K562 (cell line): ENCODE measurements at regions not wholly inside any gene's neighbourhood (a gene's known extent, or its start where the extent isn't known, plus 50 kb on each side); places are given as distances from the start of the nearest gene placed in this dataset.

Experiments used
- ATAC-seq: fragments of 200-7000 bp; cut with Tn5 transposase; 3 replicates; pipeline ENCODE4 v1.9.1; 2020; ENCODE audit warnings: moderate library complexity
- BruUV-seq: library from RNA; stranded (reverse); fragments of 400-500 nt; replicated peaks from 2 replicates; lab custom pipeline; 2021; lab: Mats Ljungman, UMichigan
- CTCF ChIA-PET: fragments of 300-600 bp; formaldehyde crosslinking; extraction: SDS; loops from one replicate; lab custom pipeline; 2021; ENCODE audit warnings: low intra/inter-chr PET ratio; lab: Yijun Ruan, JAX
- POLR2A ChIA-PET: fragments of 300-600, 350-650 bp; sonication (Branson Sonifier 250); formaldehyde crosslinking; extraction: SDS; loops from one replicate; lab custom pipeline; 2021; ENCODE audit warnings: antibody characterized with exemption, inconsistent platforms; lab: Yijun Ruan, JAX
- DNase-seq, 4 experiments: peaks; one replicate each; pipeline versions ENCODE4 v3.0.0 to v3.0.0-alpha.2; 2011 to 2018; ENCODE audit warnings: low spot score in 3 of 4, mixed read lengths in 3 of 4; ENCODE audit errors: extremely low read depth in 1 of 4
- FAIRE-seq: peaks from 2 replicates; lab custom pipeline; 2011; peaks lifted over from hg19 to GRCh38; lab: Jason Lieb, UNC
- H2AFZ ChIP-seq: 2 replicates; pipeline ENCODE4 v1.6.0; 2011; ENCODE audit warnings: low read depth, low read length, control low read depth, inconsistent platforms
- H3K27ac ChIP-seq: fragments of 200-600 bp; 3 replicates; pipeline ENCODE4 v1.8.0; 2011; ENCODE audit warnings: low read depth, mild to moderate bottlenecking, control low read depth, inconsistent platforms, low read length, moderate library complexity, mixed read lengths; ENCODE audit errors: extremely low read depth
- H3K27me3 ChIP-seq, 2 experiments: fragments of 300-600 bp in 1 of 2; 2 replicates in 1 of 2; 3 replicates in 1 of 2; pipeline versions ENCODE4 v1.6.0 to v1.8.0; 2011; ENCODE audit warnings: inconsistent platforms in 2 of 2, low read length in 2 of 2, mild to moderate bottlenecking in 1 of 2, mixed read lengths in 1 of 2, moderate library complexity in 1 of 2; ENCODE audit not compliant: control insufficient read depth in 2 of 2, insufficient read depth in 2 of 2
- H3K36me3 ChIP-seq: fragments of 300-600 bp; 3 replicates; pipeline ENCODE4 v1.8.0; 2011; ENCODE audit warnings: mild to moderate bottlenecking, low read length, inconsistent platforms; ENCODE audit not compliant: control insufficient read depth, insufficient read depth
- H3K4me1 ChIP-seq, 2 experiments: fragments of 200-600 bp in 1 of 2; replicated peaks in 1 of 2; 2 replicates in 1 of 2; 3 replicates in 1 of 2; pipeline versions ENCODE4 v1.5.1 to v1.8.0; 2011; ENCODE audit warnings: inconsistent platforms in 2 of 2, low read length in 2 of 2, mild to moderate bottlenecking in 1 of 2, mixed read lengths in 1 of 2, moderate library complexity in 1 of 2; ENCODE audit not compliant: control insufficient read depth in 2 of 2, insufficient read depth in 2 of 2
- H3K4me2 ChIP-seq: 2 replicates; pipeline ENCODE4 v1.6.1; 2011; ENCODE audit warnings: low read length, control low read depth, inconsistent platforms, mixed read lengths; ENCODE audit not compliant: insufficient read depth
- H3K4me3 ChIP-seq: fragments of 200-600 bp; sonication (generic), shearing (Covaris generic); 2 replicates; pipeline ENCODE4 v1.5.1; 2016; ENCODE audit warnings: control low read depth, inconsistent platforms
- H3K79me2 ChIP-seq: fragments of 200-600 bp; 3 replicates; pipeline ENCODE4 v1.8.0; 2011; ENCODE audit warnings: low read length, inconsistent platforms; ENCODE audit not compliant: control insufficient read depth, insufficient read depth
- H3K9ac ChIP-seq, 2 experiments: 2 replicates each; pipeline versions ENCODE4 v1.6.0 to v1.6.1; 2011; ENCODE audit warnings: low read depth in 2 of 2, low read length in 2 of 2, control low read depth in 1 of 2, inconsistent platforms in 1 of 2, mild to moderate bottlenecking in 1 of 2, mixed read lengths in 1 of 2; ENCODE audit not compliant: insufficient read depth in 1 of 2
- H3K9me1 ChIP-seq: one replicate; pipeline ENCODE4 v1.6.0; 2011; ENCODE audit warnings: inconsistent platforms, mild to moderate bottlenecking, low read length, moderate library complexity; ENCODE audit not compliant: control insufficient read depth, insufficient read depth
- H3K9me3 ChIP-seq: replicated peaks from 2 replicates; pipeline ENCODE4 v1.5.1; 2011; ENCODE audit warnings: low read depth, low read length, inconsistent platforms; ENCODE audit not compliant: control insufficient read depth, insufficient read depth
- H4K20me1 ChIP-seq: replicated peaks from 2 replicates; pipeline ENCODE4 v1.6.1; 2011; ENCODE audit warnings: low read length, inconsistent platforms, mixed read lengths; ENCODE audit not compliant: control insufficient read depth, insufficient read depth
- HDAC6 ChIP-seq: IDR thresholded peaks from 2 replicates; pipeline ENCODE4 v1.6.1; 2012; ENCODE audit warnings: low read depth, mild to moderate bottlenecking, control low read depth, inconsistent platforms, low read length, moderate library complexity
- MEF2A ChIP-seq: IDR thresholded peaks from 2 replicates; pipeline ENCODE4 v1.6.1; 2011; ENCODE audit warnings: low read depth, mild to moderate bottlenecking, low read length, moderate library complexity; ENCODE audit not compliant: control insufficient read depth
- MTA2 ChIP-seq: fragments of 450-650 bp; IDR thresholded peaks from 2 replicates; pipeline ENCODE4 v1.6.1; 2016; ENCODE audit warnings: low read depth
- NR2C1 ChIP-seq, 2 experiments: fragments of 450-650 bp; IDR thresholded peaks; 2 replicates each; pipeline ENCODE4 v1.6.1; 2017; ENCODE audit warnings: mild to moderate bottlenecking in 2 of 2, antibody characterized with exemption in 1 of 2, inconsistent platforms in 1 of 2, missing compliant biosample characterization in 1 of 2, missing genetic modification characterization in 1 of 2
- ZEB2 ChIP-seq: fragments of 450-650 bp; IDR thresholded peaks from 2 replicates; pipeline ENCODE4 v1.6.1; 2016
- ZNF239 ChIP-seq: fragments of 250-450 bp; sonication (Bioruptor Pico); IDR thresholded peaks from 2 replicates; pipeline ENCODE4 v1.4.0; 2020; ENCODE audit warnings: mild to moderate bottlenecking
- ZNF668 ChIP-seq: fragments of 250-450 bp; sonication (Bioruptor Pico); IDR thresholded peaks from 2 replicates; pipeline ENCODE4 v1.8.0; 2022; ENCODE audit warnings: mild to moderate bottlenecking, inconsistent platforms
- ZSCAN32 ChIP-seq: fragments of 450-650 bp; formaldehyde crosslinking; IDR thresholded peaks from 2 replicates; pipeline ENCODE4 v1.4.0; 2020; ENCODE audit warnings: mild to moderate bottlenecking, moderate library complexity
- WGBS: fragments of 100-300 bp; shearing (Covaris generic); methylation state at CpG from one replicate; pipeline ENCODE4 v1.1.6; 2016; ENCODE audit warnings: low coverage, mixed read lengths; ENCODE audit not compliant: insufficient coverage; ENCODE audit errors: missing lambda C conversion rate; 5-methylcytosine and 5-hydroxymethylcytosine counted together
- in situ Hi-C: fragments of 300-500 bp; cut with MboI; formaldehyde crosslinking; loops from 4 replicates; pipeline ENCODE4 v1.15.0; 2018; ENCODE audit warnings: inconsistent platforms, mixed read lengths
- intact Hi-C: fragments of 100-400 bp; cut with micrococcal nuclease; formaldehyde crosslinking; loops from 2 replicates; pipeline ENCODE4 v1.14.2; 2022
- TF ChIP-seq, protein P1 (sequence below): sonication (generic); formaldehyde crosslinking; IDR thresholded peaks from 2 replicates; pipeline ENCODE4 v1.8.0; 2022; ENCODE audit warnings: missing genetic modification reagents, mild to moderate bottlenecking, borderline replicate concordance
- TF ChIP-seq, protein P2 (sequence below): fragments of 250-450 bp; sonication (Bioruptor Pico); IDR thresholded peaks from 2 replicates; pipeline ENCODE4 v1.5.0; 2021

DNA sequence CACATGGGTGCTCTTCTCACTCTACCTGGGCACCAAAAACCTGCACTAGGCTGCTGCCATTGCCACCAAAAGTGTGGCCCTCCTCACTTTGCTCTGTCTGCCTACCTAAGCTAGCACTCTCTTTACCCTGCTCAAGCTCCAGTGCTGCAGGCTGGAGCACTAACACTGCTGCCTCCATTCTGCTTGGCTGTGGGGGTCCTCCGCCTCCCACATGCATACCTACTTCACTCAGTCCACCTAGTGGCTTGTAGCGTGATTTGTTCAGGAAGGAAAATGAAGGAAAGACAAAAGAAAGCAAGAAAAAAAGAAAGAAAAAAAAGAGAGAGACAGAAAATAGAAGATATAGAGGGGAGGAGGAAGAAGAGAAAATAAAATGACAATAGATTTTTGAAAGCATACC is 1339.4 kb upstream of the CHAC2 start:
- Histone ChIP-seq H4K20me1 (no peaks in the 10 kb centered on the region), H2AFZ (no peak overlapping the region), H3K27me3 (no peaks in the 10 kb centered on the region)
- DNase-seq (no peak), FAIRE-seq (no peak)
- 0% methylated on average over 1 of the region's 2 CpGs for WGBS
- POLR2A ChIA-PET = no interaction called here
- TF ChIP-seq, protein P1, sequence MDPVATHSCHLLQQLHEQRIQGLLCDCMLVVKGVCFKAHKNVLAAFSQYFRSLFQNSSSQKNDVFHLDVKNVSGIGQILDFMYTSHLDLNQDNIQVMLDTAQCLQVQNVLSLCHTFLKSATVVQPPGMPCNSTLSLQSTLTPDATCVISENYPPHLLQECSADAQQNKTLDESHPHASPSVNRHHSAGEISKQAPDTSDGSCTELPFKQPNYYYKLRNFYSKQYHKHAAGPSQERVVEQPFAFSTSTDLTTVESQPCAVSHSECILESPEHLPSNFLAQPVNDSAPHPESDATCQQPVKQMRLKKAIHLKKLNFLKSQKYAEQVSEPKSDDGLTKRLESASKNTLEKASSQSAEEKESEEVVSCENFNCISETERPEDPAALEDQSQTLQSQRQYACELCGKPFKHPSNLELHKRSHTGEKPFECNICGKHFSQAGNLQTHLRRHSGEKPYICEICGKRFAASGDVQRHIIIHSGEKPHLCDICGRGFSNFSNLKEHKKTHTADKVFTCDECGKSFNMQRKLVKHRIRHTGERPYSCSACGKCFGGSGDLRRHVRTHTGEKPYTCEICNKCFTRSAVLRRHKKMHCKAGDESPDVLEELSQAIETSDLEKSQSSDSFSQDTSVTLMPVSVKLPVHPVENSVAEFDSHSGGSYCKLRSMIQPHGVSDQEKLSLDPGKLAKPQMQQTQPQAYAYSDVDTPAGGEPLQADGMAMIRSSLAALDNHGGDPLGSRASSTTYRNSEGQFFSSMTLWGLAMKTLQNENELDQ (CRISPR knock-in tag) = no peak
- TF ChIP-seq MEF2A = no peak
- TF ChIP-seq, all 486 proteins: peak for 0
- in situ Hi-C loops = no loop called here
- no peak overlapping the region for H3K9ac ChIP-seq
- H3K9me3 ChIP-seq = no peaks in the 10 kb centered on the region; the same call in 1 of the 2 replicates
- CTCF ChIA-PET = no interaction called here
- no peaks in the 10 kb centered on the region for H3K4me1 ChIP-seq
- no peak overlapping the region for H3K4me3 ChIP-seq
- H3K9me1 ChIP-seq = no peaks in the 10 kb centered on the region
- intact Hi-C loops = no loop called here
- no peaks in the 10 kb centered on the region for H3K36me3 ChIP-seq
- no peaks in the 10 kb centered on the region for H3K79me2 ChIP-seq
- no peak overlapping the region for H3K27ac ChIP-seq
- no peak overlapping the region for H3K4me2 ChIP-seq
- no peak for ATAC-seq
- no TSS peak for BruUV-seq

DNA sequence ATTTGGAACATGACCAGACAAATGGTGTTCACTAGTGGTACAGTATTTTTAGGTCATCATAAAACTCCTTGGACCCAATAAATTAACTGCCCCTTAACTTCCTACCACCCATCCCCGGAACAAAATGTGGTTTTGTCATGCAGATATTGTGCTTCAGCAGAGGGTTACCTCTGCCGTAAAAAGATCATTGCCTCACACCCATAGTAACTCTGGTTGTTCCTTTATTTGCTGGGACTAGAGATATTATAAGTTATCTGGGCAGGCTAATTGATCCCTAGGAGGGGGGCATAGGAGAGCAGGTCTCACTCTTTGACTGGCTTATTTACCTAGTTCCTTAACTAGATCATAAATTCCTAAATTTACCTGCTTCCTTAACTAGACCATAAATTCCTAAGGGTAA is 1343.9 kb upstream of the CHAC2 start:
- BruUV-seq = no TSS peak
- intact Hi-C loops (no loop called here), in situ Hi-C loops (no loop called here)
- Histone ChIP-seq H3K27me3 (no peaks in the 10 kb centered on the region), H2AFZ (no peak overlapping the region), H3K27ac (no peak overlapping the region), H3K9me3 (no peaks in the 10 kb centered on the region; the same call in 1 of the 2 replicates), H3K4me1 (no peaks in the 10 kb centered on the region), H4K20me1 (no peaks in the 10 kb centered on the region), H3K4me2 (no peak overlapping the region), H3K36me3 (no peaks in the 10 kb centered on the region), H3K9ac (no peak overlapping the region), H3K4me3 (no peak overlapping the region), H3K9me1 (no peaks in the 10 kb centered on the region), H3K79me2 (no peaks in the 10 kb centered on the region)
- ChIA-PET POLR2A (no interaction called here), CTCF (no interaction called here)
- TF ChIP-seq ZEB2 (no peak), HDAC6 (no peak), MTA2 (no peak), ZNF239 (CRISPR knock-in tag) (no peak), ZNF668 (no peak), ZSCAN32 (CRISPR knock-in tag) (no peak), NR2C1 (IDR thresholded peaks at IDR 0.05) (no peak), NR2C1 (tag; IDR thresholded peaks at IDR 0.05) (no peak)
- TF ChIP-seq, protein P2, sequence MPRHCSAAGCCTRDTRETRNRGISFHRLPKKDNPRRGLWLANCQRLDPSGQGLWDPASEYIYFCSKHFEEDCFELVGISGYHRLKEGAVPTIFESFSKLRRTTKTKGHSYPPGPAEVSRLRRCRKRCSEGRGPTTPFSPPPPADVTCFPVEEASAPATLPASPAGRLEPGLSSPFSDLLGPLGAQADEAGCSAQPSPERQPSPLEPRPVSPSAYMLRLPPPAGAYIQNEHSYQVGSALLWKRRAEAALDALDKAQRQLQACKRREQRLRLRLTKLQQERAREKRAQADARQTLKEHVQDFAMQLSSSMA = no peak
- ATAC-seq (no peak), DNase-seq (no peak), FAIRE-seq (no peak)
- WGBS = 5% methylated on average over 2 of the region's 2 CpGs
